ENCODE measurements at regions not wholly inside any gene's neighbourhood (a gene's known extent, or its start where the extent isn't known, plus 50 kb on each side); places are given as distances from the start of the nearest gene placed in this dataset.

DNA sequence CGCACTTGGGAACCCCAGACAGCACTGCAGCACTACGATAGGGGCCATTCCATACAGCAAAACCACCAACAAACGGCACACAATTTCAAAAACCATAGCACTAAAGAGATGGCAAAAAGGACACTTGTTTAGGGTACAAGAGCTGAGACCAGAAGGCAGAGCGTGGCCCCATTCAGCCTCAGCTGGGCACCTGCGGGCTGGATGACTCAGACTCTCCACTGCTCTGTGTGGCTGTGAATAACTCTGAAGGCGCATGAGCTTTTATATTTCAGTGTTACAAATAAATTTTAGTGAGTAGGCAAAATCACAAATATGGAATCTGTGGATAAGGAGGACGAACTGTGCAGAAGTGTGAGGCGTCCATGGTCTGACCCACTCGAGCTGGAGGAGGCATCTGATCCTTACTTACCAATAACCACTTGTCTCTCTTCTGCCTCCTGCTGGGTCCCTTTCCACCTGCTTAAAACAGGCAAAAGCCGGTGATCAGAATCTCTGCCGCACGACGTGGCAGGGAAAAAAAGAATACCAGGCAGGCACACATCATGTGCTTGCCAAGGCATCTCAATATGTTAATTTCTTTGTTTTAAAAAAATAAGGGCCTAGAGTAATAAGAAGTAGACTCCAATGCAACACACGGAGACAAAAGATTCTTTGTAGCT, 325.7 kb downstream of the SHANK2 start (continued):
- TF ChIP-seq, protein P1, sequence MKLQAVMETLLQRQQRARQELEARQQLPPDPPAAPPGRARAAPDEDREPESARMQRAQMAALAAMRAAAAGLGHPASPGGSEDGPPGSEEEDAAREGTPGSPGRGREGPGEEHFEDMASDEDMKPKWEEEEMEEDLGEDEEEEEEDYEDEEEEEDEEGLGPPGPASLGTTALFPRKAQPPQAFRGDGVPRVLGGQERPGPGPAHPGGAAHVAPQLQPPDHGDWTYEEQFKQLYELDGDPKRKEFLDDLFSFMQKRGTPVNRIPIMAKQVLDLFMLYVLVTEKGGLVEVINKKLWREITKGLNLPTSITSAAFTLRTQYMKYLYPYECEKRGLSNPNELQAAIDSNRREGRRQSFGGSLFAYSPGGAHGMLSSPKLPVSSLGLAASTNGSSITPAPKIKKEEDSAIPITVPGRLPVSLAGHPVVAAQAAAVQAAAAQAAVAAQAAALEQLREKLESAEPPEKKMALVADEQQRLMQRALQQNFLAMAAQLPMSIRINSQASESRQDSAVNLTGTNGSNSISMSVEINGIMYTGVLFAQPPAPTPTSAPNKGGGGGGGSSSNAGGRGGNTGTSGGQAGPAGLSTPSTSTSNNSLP (IDR thresholded peaks at IDR 0.05; ENCODE audit: borderline replicate concordance, low read depth, low read length): no peak
- TF ChIP-seq BRCA1 (IDR thresholded peaks at IDR 0.05) (no peak), BRCA1 (CRISPR knock-in tag; IDR thresholded peaks at IDR 0.05) (no peak)

DNA sequence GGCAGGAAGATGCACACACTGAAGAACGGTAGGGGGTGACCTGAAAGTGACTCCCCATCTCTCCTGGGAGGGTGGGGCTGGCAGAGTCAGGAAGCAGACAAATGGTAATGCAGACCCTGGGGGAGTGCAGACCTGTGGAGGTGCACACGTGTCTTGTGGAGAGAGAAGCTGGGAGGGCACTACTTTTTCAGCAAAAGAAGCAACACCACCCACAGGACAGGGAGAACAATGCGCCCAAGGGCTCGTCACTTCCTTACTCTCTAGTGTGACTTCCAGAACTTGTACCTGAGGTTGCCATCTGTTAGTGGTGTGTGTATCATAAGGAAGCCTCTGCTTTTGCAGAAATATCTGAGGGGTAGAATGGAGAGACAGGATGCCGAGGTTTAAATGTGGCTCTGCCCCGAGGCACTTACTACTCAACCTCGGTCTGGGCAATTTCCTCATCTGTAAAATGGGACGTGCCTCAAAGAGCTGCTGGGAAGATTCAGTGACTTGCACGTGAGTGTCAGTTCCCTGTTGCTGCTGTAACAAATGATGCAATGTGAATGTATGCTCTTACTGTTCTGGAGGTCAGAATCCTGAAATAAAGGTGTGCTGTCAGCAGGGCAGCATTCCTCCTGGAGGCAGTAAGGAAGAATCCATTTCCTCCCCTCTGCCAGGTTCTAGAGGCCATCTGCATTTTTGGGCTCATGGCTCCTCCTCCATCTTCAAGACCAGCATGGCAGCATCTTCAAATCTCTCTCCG, 323.4 kb downstream of the SHANK2 start:
- Histone ChIP-seq H3K9me1 (ENCODE audit: control insufficient read depth, insufficient read depth, low read length) (no peaks in the 10 kb centered on the region), H3K4me3 (no peak overlapping the region), H3K9me3 (replicated peaks; ENCODE audit: control insufficient read depth, insufficient read depth, low read depth, low read length) (no peaks in the 10 kb centered on the region), H3K79me2 (ENCODE audit: control insufficient read depth, insufficient read depth, low read length) (no peaks in the 10 kb centered on the region), H3K27ac (ENCODE audit: extremely low read depth, low read depth, low read length) (no peak overlapping the region), H3K36me3 (ENCODE audit: control insufficient read depth, insufficient read depth, low read length) (no peaks in the 10 kb centered on the region), H2AFZ (ENCODE audit: low read depth, low read length) (no peak overlapping the region), H3K4me2 (ENCODE audit: insufficient read depth, low read length) (no peak overlapping the region), H3K27me3 (ENCODE audit: control insufficient read depth in 2 of 2, insufficient read depth in 2 of 2, low read length in 2 of 2) (no peaks in the 10 kb centered on the region; a peak in 1 of 5 replicates), H4K20me1 (replicated peaks; ENCODE audit: control insufficient read depth, insufficient read depth, low read length) (no peaks in the 10 kb centered on the region), H3K4me1 (replicated peaks in 1 of 2; ENCODE audit: control insufficient read depth in 2 of 2, insufficient read depth in 2 of 2, low read length in 2 of 2) (no peaks in the 10 kb centered on the region), H3K9ac (ENCODE audit: insufficient read depth in 1 of 2, low read depth in 2 of 2, low read length in 2 of 2) (no peak overlapping the region)
- DNase-seq (ENCODE audit: extremely low read depth in 1 of 4, low spot score in 3 of 4) (no peak), ATAC-seq (no peak), FAIRE-seq (no peak)
- intact Hi-C loops (cut with micrococcal nuclease) (no loop called here), in situ Hi-C loops (cut with MboI) (no loop called here)
- CTCF ChIA-PET (ENCODE audit: low intra/inter-chr PET ratio): no interaction called here
- POLR2A ChIA-PET: no interaction called here
- no TSS peak for BruUV-seq (replicated peaks)
- WGBS (ENCODE audit: insufficient coverage, low coverage, missing lambda C conversion rate): 0% methylated on average over 10 of the region's 10 CpGs
- TF ChIP-seq, protein P2, sequence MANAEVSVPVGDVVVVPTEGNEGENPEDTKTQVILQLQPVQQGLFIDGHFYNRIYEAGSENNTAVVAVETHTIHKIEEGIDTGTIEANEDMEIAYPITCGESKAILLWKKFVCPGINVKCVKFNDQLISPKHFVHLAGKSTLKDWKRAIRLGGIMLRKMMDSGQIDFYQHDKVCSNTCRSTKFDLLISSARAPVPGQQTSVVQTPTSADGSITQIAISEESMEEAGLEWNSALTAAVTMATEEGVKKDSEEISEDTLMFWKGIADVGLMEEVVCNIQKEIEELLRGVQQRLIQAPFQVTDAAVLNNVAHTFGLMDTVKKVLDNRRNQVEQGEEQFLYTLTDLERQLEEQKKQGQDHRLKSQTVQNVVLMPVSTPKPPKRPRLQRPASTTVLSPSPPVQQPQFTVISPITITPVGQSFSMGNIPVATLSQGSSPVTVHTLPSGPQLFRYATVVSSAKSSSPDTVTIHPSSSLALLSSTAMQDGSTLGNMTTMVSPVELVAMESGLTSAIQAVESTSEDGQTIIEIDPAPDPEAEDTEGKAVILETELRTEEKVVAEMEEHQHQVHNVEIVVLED (CRISPR knock-in tag; IDR thresholded peaks at IDR 0.05): no peak
- TF ChIP-seq MYNN (IDR thresholded peaks at IDR 0.05) (no peak), MYNN (CRISPR knock-in tag; IDR thresholded peaks at IDR 0.05) (no peak), KDM1A (IDR thresholded peaks at IDR 0.05) (no peak)
- TF ChIP-seq, protein P3, sequence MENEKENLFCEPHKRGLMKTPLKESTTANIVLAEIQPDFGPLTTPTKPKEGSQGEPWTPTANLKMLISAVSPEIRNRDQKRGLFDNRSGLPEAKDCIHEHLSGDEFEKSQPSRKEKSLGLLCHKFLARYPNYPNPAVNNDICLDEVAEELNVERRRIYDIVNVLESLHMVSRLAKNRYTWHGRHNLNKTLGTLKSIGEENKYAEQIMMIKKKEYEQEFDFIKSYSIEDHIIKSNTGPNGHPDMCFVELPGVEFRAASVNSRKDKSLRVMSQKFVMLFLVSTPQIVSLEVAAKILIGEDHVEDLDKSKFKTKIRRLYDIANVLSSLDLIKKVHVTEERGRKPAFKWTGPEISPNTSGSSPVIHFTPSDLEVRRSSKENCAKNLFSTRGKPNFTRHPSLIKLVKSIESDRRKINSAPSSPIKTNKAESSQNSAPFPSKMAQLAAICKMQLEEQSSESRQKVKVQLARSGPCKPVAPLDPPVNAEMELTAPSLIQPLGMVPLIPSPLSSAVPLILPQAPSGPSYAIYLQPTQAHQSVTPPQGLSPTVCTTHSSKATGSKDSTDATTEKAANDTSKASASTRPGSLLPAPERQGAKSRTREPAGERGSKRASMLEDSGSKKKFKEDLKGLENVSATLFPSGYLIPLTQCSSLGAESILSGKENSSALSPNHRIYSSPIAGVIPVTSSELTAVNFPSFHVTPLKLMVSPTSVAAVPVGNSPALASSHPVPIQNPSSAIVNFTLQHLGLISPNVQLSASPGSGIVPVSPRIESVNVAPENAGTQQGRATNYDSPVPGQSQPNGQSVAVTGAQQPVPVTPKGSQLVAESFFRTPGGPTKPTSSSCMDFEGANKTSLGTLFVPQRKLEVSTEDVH (IDR thresholded peaks at IDR 0.05; ENCODE audit: low read depth, partially characterized antibody): no peak
- TF ChIP-seq, protein P4, sequence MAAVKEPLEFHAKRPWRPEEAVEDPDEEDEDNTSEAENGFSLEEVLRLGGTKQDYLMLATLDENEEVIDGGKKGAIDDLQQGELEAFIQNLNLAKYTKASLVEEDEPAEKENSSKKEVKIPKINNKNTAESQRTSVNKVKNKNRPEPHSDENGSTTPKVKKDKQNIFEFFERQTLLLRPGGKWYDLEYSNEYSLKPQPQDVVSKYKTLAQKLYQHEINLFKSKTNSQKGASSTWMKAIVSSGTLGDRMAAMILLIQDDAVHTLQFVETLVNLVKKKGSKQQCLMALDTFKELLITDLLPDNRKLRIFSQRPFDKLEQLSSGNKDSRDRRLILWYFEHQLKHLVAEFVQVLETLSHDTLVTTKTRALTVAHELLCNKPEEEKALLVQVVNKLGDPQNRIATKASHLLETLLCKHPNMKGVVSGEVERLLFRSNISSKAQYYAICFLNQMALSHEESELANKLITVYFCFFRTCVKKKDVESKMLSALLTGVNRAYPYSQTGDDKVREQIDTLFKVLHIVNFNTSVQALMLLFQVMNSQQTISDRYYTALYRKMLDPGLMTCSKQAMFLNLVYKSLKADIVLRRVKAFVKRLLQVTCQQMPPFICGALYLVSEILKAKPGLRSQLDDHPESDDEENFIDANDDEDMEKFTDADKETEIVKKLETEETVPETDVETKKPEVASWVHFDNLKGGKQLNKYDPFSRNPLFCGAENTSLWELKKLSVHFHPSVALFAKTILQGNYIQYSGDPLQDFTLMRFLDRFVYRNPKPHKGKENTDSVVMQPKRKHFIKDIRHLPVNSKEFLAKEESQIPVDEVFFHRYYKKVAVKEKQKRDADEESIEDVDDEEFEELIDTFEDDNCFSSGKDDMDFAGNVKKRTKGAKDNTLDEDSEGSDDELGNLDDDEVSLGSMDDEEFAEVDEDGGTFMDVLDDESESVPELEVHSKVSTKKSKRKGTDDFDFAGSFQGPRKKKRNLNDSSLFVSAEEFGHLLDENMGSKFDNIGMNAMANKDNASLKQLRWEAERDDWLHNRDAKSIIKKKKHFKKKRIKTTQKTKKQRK (IDR thresholded peaks at IDR 0.05; ENCODE audit: borderline replicate concordance, low read depth, low read length): no peak

Data from K562 (cell line).